GM03348 (cell line): ENCODE measurements at regions not wholly inside any gene's neighbourhood (a gene's known extent, or its start where the extent isn't known, plus 50 kb on each side); places are given as distances from the start of the nearest gene placed in this dataset.

Source experiments
- DNase-seq: peaks from one replicate; pipeline ENCODE4 v3.0.0; 2012; ENCODE audit warnings: low spot score

GRCh38 chr2:7594211-7594610 is 677.0 kb downstream of the RNF144A start:
- no peak for DNase-seq

GRCh38 chr2:7595206-7595605 is 678.0 kb downstream of the RNF144A start:
- DNase-seq = no peak

- DNase-seq = no peak
Observed at GRCh38 chr2:7598402-7598801, 681.2 kb downstream of the RNF144A start.

- DNase-seq = no peak
Observed at GRCh38 chr2:7599462-7600258, 682.4 kb downstream of the RNF144A start.

- no peak for DNase-seq
Observed at GRCh38 chr2:7601990-7602389, 684.8 kb downstream of the RNF144A start.

GRCh38 chr2:7604456-7604855 is 687.2 kb downstream of the RNF144A start:
- peak; percentile 37 for DNase-seq

GRCh38 chr2:7607441-7608173 is 690.4 kb downstream of the RNF144A start:
- no peak for DNase-seq

- no peak for DNase-seq
Observed at GRCh38 chr2:7609556-7609955, 692.3 kb downstream of the RNF144A start.

- no peak for DNase-seq
Observed at GRCh38 chr2:7609974-7610373, 692.8 kb downstream of the RNF144A start.

- DNase-seq = no peak
Observed at GRCh38 chr2:7611750-7612149, 694.5 kb downstream of the RNF144A start.

- peak; percentile 66 for DNase-seq
Observed at GRCh38 chr2:7612969-7613368, 695.8 kb downstream of the RNF144A start.

GRCh38 chr2:7613831-7614230 is 696.6 kb downstream of the RNF144A start:
- DNase-seq = no peak

GRCh38 chr2:7618031-7618430 is 700.8 kb downstream of the RNF144A start:
- no peak for DNase-seq

- no peak for DNase-seq
Observed at GRCh38 chr2:7619203-7619970, 702.2 kb downstream of the RNF144A start.

GRCh38 chr2:7620255-7620654 is 703.0 kb downstream of the RNF144A start:
- no peak for DNase-seq

GRCh38 chr2:7621018-7621814 is 704.0 kb downstream of the RNF144A start:
- no peak for DNase-seq

- DNase-seq = no peak
Observed at GRCh38 chr2:7625392-7626138, 708.4 kb downstream of the RNF144A start.

- no peak for DNase-seq
Observed at GRCh38 chr2:7626139-7626537, 708.9 kb downstream of the RNF144A start.

GRCh38 chr2:7627583-7627982 is 710.4 kb downstream of the RNF144A start:
- DNase-seq = peak; percentile 17

GRCh38 chr2:7632420-7632819 is 715.2 kb downstream of the RNF144A start:
- DNase-seq = no peak

- DNase-seq = no peak
Observed at GRCh38 chr2:7633566-7634153, 716.4 kb downstream of the RNF144A start.
